Suppressor macrophage treated with lipopolysaccharide for 1 hour (primary cell): ENCODE measurements at regions not wholly inside any gene's neighbourhood (a gene's known extent, or its start where the extent isn't known, plus 50 kb on each side); places are given as distances from the start of the nearest gene placed in this dataset.
A peak's percentile ranks its signal among the peaks of the same experiment; 100 is the strongest.

ENCODE experiments used
- DNase-seq, 3 donors: peaks; one replicate each; pipeline ENCODE4 v3.0.0-alpha.2; 2020 to 2022

DNA sequence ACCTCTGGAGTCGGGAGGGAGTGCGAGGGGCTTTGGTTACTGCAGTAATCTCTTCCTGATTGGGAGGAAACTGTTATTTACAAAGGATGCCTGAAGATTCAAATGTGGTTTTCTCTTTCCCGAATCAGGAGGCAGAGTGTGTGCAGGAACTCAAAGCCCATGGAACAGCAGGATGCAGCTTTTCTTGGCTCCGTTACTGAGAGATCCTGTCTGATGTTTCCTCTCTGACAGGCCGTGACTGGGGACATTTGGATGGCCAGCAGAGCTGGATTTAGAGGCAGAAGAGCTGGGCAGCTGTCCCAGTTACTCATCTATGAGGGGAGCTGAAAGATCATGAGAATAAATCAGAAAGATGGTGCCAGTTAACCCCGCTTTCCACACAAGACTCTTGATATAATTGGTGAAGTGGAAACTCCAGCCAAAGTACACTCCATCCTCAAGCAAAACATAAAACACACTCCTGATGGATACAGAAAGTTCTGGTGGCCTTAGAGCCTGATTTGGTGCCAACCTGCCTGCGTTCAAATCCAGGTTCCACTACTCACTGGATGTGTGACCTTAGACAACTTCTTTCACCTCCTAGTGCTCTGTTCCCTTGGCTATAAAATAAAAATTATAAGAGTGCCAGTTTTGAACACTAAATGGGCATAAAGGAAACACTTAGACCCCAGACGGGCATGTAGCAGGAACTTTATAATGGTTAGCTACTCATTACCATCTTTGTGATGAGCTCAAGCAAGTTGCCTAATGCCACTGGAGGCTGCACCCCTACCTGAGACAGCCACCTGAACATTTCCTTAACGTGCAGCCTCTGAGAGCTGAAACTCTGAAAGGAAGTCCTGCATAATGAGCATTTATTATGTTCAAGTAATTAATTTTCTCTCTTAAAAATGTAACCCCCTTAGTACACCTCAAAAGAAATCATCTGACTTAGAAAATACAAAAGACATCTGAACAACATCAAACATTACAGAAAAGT, 349.0 kb upstream of the GATB start:
- DNase-seq: no peak

DNA sequence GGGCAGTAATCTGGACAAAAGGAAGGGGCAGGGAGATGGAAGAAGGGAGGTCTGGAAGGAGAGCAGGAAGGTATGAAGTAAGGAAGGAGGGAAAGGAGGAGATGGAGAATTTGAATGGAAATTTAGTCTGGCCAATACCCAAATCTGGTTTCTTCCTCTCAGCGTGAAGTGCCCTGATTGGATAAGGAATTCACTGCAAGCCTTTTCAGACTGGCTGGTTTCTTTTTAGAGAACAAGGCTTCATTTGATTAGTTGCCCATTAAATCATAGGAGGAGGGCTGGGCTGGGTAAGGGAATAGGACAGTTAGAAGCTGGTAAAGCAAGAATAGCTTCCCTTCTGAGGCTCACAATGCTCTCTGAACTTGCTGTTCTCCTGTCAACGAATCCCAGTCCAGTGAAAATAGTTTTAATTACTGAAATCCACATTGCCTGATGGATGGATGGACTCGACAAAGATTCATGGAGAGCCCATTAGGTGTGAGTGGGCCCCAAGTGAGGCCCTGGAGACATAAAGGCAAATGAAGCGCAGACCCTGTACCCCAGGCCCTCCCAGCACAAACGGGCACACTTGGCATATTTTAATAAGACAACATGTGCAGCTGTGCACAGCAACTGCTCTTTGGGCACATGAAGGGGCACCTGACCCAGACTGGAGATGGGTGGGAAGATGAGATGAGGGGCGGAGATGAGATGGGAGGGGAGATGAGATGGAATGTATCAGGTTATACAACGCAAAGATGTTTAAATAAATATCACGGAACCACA, 347.1 kb upstream of the GATB start:
- no peak for DNase-seq

DNA sequence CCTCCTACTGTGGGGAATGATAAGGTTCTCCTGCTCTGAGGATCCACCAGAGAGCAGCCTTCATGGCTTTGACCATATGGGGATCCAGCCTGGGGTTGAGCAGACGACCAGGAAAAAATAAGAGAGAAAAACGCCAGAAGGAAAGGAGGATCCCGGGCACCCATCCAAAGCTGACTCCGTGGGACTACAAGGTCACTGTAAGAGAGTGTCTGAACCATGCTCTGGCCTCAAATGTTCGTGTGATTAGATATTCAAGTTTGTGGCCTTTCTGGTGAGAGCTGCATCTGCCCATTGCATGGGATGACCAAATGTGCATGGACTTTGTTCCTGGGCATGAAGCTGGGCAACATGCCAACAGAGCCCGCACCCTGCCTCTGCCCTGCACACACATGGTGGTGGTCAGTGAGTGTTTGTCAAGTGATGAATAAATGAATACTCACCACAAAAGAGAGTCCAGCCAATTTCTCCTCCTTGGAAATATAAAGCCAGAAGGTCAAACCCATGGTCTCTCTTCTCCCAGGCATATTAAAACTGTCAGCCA, 346.0 kb upstream of the GATB start:
- DNase-seq: no peak

DNA sequence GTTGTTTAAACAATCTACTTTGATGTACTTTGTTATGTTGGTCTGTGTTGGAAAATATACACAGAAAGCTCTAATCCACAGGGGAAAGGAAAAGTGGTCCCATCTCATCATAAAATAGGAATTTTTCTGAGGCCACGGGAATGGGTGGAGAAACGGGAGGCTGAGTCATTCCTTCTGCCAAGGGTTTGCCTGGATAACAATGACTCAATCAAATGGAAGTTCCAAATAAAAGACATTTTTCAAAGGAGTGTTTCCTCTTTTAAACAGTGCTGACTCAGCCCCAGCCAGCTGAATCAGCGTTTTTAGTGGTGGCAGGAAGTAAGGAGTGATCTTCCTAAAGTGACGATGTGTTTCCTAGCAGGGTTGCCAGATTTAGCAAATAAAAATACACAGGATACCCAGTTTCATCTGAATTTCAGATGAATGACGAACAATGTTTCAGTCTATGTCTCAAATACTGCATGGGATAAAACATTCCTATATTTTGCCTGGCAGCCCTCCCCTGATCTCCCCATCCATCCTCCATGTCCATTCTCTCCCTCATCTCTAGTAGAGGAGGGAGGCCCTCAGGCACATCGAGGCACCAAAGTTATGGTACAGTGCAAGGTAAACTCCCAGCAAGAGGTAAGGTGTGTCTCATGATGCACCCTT, 345.4 kb upstream of the GATB start:
- DNase-seq: peak; percentile 91 to 96 (median 96)

DNA sequence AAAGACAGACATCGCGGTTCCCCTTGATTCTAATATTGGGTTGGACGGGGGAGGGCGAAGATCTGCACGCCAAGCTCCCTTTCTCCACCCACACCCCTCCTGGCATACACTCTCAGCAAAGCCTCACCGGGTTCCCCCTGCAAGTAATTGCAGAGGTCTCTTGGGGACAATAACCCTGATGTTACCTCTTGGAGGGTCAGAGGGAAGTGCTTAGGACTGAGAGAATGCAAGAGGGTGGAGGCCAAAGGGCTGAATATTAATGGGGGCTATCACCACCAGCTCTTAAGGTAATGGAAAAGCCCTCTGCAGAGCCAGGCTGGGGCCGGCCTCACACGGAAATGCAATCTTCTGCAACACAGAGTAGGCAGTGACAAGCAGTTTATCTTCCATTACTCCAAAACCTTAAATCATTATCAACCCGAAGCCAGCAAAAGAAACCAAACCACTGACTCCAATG, 344.1 kb upstream of the GATB start:
- no peak for DNase-seq

DNA sequence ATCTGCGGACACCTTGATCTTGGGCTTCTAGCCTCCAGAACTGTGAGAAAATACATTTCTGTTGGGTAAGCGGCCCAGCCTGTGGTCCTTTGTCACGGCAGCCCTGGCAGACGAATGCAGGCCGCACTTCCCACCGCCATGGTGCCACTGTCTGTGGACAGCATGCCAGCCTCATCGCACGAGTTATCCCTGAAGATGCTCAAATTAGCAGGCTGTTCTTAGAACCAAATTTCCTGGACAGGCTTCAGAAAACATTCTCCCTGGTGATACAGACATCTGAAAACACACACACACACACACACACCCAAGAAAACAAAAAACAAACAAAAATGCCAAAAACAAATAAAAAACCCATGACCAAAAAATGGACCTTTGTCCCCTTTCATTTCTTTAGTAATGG, 343.5 kb upstream of the GATB start:
- no peak for DNase-seq

DNA sequence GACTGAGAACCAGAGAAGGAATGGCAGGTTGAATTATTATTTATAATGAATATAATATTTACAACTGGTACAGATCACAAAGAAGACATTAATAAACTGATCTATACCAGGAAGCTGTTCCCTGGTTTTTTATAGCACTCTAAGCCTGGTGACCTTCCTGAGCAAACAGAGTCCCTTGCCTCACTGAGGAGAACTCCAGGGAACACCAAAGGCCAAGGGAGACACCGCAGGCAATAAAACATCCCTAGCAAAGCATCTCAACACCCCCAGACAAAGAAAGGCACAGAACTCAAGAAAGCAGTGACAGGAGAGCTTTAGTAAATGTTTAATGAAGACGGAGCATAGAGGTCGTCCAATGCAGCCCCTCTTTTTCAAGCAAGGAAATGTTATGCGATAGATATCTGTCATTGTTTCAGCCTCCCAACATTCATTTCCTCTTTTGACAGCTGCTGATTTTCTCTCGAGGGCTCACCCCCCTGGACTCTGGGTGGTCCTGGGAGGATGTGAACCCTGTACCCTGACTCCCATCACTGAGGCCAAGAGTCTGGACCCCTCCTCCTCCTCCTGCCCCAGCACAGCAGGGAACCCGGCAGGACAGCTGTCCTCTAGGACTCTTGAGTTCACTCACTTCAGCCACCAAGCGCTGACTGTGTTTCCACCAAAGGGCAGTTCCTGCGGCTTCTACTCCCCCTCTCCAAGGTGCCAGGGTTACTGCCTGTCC, 342.5 kb upstream of the GATB start:
- DNase-seq: no peak

DNA sequence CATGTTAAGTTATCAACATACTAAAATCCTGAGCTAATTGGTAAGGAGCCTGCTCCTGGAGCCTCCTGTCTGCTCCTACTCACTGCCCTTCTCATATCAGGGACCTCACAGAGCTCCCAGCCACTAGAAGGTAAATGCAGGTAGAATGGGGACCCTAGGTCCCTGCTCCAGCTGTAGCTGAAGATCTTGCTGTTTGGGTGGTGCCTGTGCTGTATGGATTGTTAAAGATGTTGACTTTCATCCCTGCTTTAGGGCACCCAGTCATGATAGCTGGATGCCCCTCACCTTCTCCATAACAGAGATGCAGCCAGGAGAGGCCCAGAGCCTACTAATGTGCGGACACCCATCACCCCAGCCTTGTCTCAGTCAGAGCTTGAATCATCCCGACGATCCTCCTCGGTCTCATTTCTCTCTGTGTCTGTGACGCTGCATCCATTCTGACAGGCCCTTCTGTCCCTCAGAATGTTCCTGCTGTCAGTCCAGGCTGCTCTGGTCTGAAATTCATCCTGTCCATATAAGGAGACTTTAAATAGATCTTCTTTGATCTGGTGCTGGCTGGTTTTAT, 341.7 kb upstream of the GATB start:
- DNase-seq: no peak

DNA sequence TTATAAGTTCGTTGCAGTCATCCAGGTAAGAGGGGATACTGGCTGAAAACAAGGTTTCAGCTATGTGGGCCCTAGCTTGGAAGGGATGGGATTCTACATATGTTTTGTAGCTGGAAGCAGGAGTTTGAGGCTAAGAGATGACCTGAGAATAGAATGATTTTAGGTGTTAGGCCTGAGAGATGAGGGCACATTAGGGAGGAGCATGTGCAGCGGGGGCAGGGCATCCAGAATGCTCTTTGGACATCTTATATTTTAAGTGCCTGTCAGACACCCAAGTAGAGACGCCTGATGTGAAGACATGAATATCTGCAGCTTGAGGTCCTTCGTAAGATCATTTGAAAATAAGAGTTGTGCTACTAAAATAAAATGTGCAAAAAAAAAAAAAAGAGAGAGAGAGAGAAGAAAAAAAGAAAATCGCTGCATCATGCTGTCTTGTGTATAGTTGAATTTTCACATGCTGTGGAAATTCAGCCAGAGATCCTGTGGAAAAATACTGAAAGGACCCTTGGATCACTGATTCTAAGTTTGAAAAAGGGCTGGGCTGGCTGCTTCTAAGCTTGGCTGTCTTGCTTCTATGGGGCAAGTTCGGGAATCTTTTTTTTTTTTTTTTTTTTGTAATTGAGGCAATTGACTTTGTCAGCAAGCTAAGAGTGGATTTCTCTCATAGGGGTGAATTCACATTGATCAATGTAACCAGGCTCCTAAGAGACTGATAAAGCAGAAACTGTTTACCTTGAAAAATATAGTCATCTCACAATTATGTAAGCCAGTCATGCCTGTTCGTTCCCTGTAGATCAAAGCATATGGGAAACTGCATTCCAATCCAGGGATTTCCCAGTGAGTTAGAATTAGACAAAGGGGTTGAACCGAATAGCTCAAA, 341.0 kb upstream of the GATB start:
- DNase-seq: no peak

DNA sequence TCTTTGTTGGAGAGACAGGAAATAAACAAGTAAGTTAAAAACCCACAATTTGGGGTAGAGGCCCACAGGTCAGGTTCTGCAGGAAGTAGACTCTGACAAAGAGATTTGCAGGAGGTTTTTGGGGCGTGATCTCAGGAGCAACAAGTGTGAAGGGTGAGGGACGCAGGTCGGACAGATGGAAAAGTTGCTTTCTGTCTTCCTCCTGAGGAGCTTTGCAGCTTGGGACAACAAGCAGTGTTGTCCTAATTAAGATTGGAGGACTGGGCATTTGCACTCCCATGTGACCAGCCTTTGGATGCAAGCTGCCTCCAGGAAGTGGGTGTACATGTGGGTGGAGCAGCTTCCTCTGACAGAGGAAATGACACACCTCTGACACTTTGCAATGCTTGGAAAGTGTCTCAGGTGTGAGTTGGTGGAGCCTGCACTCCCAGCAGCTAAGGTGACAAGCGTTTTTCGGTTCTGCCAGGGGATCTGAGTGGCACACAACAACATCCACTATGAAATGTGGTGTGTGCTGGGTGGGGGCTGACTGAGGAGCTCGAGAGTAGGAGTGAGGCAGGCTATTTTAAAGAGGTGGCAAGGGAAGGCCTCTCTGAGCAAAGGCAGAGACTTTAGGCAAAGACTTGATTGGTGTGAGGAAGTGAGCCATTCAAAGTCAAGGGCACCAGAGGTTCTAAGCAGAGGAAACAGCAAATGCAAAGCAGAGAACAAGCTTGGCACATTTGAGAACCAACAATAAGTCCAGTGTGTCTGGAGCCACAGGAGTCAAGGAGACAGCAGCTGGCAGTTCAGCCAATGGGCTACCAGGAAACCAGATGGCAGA, 339.8 kb upstream of the GATB start:
- DNase-seq: peak in 1 of 3 donors; percentile 26

DNA sequence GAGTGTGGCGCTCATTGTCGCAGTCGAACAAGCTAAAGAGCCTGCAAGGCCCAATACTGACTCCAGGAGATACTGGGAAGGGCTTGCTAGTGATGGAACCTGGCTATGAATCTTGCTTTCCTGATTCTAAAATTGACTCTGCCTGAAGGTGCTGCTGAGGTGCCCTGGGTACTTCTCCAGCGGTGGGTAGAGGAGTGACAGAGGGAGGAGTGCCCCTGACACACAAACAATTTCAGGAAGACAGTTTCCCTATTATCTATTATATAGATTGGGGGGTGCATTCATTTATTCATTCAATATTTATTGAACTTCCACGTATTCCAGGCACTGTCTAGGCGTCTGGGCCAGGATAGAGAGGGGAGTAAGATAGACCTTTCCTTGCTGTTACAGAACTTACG, 339.2 kb upstream of the GATB start:
- no peak for DNase-seq

DNA sequence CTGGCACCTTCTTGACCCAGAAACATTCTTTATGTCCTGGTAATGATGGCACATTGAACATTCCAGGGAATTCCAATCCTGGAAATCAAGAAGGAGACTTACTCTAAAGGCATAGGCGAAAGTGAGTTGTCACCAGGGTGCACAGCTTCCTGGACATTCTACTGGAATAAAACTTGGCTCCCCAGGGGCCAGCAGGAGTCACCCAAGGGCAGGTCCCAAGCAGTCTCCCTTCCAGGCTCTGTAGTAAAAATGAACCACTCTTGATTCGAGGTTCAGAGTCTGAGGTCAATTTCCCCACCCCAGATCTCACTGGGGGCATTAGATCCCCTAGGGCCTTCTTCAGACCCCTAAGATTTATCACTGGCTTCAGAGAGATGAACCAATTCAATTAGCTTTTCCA, 338.7 kb upstream of the GATB start:
- no peak for DNase-seq

DNA sequence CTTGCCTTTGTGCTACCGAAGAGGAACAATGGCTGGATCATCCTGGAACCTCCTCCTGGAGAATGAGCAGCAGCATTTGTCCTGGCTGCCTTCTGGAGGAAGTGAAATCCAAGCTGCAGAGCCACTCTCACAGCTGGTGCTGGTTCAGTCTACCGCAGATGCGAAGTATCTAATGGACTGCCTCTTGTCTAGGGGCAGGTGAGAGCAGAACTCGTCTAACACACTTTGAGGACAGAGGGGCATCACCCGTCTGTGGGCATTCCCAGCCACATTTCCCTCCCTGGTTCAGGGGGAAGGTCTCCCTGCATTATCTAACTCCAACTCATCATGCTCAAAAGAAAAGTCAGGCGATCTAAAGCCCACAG, 338.2 kb upstream of the GATB start:
- DNase-seq: no peak

DNA sequence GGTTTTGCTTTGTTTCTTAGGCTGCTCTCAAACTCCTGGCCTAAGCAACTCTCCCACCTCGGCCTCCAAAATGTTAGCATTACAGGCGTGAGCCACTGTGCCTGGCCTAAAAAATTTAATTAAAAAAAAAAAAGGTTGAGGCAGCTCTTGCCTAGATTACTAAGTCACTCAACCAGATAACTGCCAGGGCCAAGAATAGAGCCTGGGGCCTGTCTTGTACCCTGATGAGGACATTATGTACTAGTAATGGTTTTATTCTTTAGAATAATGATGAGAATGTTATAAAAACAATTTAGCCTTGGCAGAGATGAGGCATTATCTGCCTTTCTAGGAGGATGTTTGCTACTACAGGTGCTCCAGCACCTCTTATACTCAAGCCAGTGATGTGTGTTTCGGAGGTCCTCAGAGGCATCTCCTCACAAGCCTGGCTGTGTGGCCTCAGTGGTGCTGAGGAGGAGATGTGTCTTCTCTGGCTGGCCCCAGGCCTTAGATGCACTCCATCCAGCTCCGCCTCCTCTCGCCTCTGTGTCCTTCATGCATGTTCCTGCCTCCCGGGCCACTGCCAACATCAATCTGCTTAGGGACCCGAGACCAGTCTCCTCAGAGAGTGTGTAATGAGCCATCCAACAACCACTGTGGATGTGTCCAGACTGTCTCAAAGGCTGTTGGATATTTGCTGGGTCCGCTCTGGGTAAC, 337.7 kb upstream of the GATB start:
- no peak for DNase-seq

DNA sequence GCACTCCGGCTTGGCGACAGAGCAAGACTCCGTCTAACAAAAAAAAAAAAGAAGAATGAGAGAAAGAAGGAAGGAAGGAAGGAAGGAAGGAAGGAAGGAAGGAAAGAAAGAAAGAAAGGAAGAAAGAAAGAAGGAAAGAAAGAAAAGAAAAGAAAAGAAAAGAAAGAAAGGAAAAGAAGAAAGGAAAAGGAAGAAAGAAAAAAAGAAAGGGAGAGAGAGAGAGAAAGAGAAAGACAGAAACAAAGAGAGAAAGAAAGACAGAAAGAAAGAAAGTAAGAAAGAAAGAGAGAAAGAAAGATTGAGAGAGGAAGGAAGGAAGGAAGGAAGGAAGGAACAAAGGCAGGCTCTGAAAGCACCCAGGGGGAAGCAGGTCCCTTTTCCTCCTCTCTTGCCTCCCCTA, 336.6 kb upstream of the GATB start:
- DNase-seq: no peak

DNA sequence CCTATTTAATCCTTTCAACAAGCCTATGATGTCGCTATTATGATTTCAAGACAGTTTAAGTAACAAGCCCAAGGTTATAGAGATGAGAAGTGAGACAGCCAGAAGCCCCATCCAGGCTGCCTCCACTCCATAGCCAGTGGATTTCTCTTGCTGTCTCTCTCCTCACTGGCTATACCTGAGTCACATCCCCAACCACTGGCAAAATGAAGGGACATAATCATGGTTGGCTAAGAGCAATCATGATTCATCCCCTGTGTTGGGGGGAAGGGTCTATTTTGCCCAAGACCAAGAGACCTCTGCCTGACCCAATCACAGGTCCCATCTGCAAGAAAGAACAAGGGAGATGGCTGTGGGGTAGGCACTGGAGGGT, 334.9 kb upstream of the GATB start:
- DNase-seq: no peak

DNA sequence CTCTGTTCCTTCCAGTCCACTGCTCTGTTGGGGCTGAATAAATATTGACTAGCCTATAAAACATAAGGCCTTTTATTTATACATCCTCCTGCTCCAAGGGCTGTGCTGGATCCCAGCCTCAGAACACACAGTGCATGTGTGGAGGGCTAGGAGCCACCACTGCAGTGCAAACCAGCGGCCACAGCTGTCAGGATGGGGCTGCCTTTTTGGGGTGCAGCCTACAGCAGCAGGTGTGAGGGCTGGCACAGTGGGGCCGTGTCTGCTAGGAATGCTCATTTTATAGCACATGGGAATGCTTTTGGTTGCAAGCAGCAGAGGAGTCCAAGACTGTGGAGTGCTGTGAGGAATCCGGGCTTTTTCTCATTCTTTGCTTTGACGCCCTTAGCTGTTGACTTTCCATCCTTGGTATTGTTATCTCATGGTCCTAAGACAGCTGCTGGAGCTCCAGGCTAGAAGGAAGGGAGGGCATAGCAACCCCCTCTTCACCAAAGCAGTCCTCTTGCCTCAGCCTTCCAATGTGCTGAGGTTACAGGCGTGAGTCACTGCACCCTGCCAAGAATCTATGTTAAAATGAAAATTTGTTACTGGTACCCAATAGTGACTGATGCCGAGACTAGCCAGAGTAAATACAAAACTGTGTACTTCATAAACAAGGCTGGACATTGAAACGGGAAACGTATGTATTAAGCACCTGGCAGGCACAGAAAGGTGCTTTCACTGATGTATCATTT, 334.3 kb upstream of the GATB start:
- DNase-seq: no peak

DNA sequence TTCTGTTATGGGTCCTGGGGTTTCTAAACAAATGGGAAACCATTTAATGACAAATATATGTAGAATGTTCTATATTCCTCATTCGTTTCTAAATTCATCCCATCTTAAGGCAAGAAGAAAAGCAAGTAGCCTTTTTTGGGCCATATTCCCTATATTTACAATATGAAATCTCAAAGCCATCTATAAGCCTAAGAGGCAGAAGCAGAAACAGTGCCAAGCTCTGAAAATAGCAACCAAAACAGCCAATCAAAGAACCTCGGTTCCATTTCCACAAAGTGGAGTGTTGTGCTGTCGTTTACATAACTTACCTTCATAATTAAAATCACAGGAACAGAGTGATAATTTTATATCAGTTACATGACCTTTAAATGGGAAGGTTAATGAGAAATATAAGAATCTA, 330.6 kb upstream of the GATB start:
- DNase-seq: no peak

DNA sequence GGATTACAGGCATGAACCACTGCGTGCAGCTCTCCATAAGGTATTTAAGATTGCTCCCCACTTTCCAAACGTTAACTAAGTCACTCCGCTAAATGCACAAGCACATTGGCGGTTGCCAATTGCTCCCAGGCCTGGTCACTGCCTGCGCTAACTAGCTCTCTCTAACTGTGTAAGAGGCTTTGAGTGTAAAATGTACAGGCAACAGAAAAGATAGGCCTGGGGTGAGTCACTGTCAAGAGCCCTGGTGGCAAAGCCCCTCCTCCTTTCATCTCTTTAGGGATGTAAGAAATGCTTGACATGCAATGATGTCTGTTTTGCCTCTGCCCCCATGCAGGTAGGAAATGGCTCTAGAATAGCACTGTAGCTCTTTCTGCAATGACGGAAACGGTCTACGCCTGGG, 329.7 kb upstream of the GATB start:
- peak in 2 of 3 donors; percentile 66 to 71 for DNase-seq
